ENCODE measurements at regions not wholly inside any gene's neighbourhood (a gene's known extent, or its start where the extent isn't known, plus 50 kb on each side); places are given as distances from the start of the nearest gene placed in this dataset.
"Not testable (repeated sequence)": the region's sequence is repeated elsewhere in the genome, so short reads cannot be mapped to it uniquely, and the experiment has no call there.

- no peak for DNase-seq (ENCODE audit: low spot score)
These were observed 208.7 kb upstream of the RAI14 start for GRCh38 chr5:34447424-34447823.

GRCh38 chr5:34449639-34450038 is 206.5 kb upstream of the RAI14 start:
- no peak for DNase-seq (ENCODE audit: low spot score)

GRCh38 chr5:34450338-34450737 is 205.8 kb upstream of the RAI14 start:
- DNase-seq (ENCODE audit: low spot score), result no peak

- DNase-seq (ENCODE audit: low spot score), result peak; percentile 16
These were observed 203.8 kb upstream of the RAI14 start for GRCh38 chr5:34452170-34452828.

- DNase-seq (ENCODE audit: low spot score), result peak; percentile 53
These were observed 201.0 kb upstream of the RAI14 start for GRCh38 chr5:34455098-34455497.

- DNase-seq (ENCODE audit: low spot score), result no peak
These were observed 196.2 kb upstream of the RAI14 start for GRCh38 chr5:34459908-34460307.

GRCh38 chr5:34460496-34460895 is 195.6 kb upstream of the RAI14 start:
- DNase-seq (ENCODE audit: low spot score), result no peak

DNA sequence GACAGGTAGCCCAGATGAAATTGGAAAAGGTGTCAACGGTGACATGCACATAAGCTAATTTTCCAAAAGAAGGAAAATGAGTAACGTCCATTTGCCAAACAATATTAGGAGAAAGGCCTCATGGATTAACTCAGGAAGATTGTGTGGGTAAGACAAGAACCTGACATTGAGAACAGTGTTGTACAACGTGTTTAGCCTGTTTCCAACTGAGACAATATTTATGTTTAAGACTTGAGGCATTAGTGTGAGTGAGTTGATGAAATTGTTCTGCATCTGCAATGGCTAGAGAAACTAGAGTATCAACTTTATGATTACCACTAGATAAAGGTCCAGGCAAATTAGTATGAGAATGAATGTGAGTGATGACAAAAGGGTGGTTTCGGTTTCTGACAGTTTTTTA is 191.3 kb upstream of the RAI14 start:
- DNase-seq (ENCODE audit: low spot score), result no peak

- peak; percentile 64 for DNase-seq (ENCODE audit: low spot score)
These were observed 190.8 kb upstream of the RAI14 start for GRCh38 chr5:34465301-34465700.

GRCh38 chr5:34466519-34467388 is 189.4 kb upstream of the RAI14 start:
- peak; percentile 81 for DNase-seq (ENCODE audit: low spot score)

DNA sequence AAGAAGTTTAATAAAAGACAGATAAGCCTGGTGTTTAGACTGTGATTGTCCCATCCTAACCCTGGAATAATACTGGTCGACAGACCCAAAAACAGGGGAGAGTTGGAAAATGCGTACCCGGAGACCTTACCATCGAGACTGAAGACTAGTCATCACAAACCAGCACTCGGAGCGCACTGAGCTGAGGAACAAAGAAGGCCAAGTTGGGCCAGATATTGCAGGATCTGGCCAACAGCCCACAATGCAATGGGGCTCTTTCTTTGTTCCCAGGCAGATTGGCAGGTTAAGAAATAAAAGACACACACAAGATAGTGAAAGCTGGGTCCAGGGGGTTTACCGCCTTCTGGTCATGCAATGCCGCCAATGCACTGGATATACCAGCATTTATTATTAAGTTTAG is 188.7 kb upstream of the RAI14 start:
- DNase-seq (ENCODE audit: low spot score), result no peak

- DNase-seq (ENCODE audit: low spot score), result not testable (repeated sequence)
These were observed 188.1 kb upstream of the RAI14 start for GRCh38 chr5:34467984-34468383.

DNA sequence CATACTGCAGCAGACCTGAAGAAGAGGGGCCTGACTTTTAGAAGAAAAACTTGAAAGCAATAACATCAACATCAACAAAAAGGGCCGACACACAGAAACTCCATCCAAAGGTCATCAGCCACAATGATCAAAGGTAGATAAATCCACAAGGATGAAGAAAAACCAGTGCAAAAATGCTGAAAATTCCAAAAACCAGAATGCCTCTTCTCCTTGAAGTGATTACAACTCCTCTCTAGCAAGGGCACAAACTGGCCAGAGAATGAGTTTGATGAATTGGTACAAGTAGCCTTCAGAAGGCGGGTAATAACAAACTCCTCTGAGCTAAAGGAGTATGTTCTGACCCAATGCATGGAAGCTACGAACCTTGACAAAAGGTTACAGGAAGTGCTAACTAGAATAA is 186.2 kb upstream of the RAI14 start:
- DNase-seq (ENCODE audit: low spot score), result no peak

DNA sequence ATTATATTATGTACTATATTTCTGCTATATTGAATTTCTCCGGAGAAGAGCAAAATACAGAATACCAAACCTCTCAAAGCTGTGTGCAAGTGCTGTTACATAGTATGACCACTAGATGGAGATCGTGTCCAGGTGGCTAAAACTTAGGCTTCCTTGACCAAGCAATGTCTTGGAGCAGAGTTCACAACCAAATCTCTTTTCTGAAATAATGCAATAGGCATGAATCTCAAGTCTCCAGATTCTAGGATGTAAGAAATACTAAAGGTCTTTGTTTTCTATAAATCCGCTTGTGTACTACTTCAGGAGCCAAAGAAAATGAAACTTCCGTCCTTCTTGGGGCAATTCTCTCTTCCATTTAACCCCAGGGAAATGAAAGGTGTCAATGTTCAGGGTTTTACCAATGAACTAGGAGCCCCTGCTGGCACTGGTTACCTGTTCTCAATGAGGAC is 181.5 kb upstream of the RAI14 start:
- peak; percentile 62 for DNase-seq (ENCODE audit: low spot score)

- DNase-seq (ENCODE audit: low spot score), result no peak
These were observed 180.7 kb upstream of the RAI14 start for GRCh38 chr5:34475249-34475966.

- DNase-seq (ENCODE audit: low spot score), result no peak
These were observed 179.1 kb upstream of the RAI14 start for GRCh38 chr5:34476941-34477565.

- DNase-seq (ENCODE audit: low spot score), result no peak
These were observed 175.2 kb upstream of the RAI14 start for GRCh38 chr5:34480810-34481528.

- DNase-seq (ENCODE audit: low spot score), result no peak
These were observed 172.6 kb upstream of the RAI14 start for GRCh38 chr5:34483442-34484033.

GRCh38 chr5:34484216-34484920 is 171.8 kb upstream of the RAI14 start:
- DNase-seq (ENCODE audit: low spot score), result no peak

DNA sequence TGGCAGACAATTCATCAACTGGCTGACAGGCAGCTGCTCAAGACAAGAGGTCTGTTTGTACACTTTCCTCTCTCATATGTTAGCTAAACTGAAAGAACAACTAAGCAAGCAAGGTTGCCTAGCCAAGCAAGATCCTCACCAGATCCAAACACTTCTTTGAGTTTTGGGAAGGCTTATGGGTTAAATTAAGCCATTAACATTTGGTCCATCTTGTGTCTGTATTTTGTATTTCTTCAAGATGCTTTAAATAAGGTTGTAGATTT is 170.4 kb upstream of the RAI14 start:
- DNase-seq (ENCODE audit: low spot score), result no peak
